HCT116 (cell line): ENCODE measurements at regions not wholly inside any gene's neighbourhood (a gene's known extent, or its start where the extent isn't known, plus 50 kb on each side); places are given as distances from the start of the nearest gene placed in this dataset.

ENCODE experiments used
- ATAC-seq: fragments of 200-7000 bp; cut with Tn5 transposase; 2 replicates; pipeline ENCODE4 v1.9.1; 2020; ENCODE audit warnings: mild to moderate bottlenecking, moderate library complexity
- BruUV-seq: library from RNA; stranded (reverse); fragments of 400-500 nt; replicated peaks from 2 replicates; lab custom pipeline; 2021; lab: Mats Ljungman, UMichigan
- CTCF ChIA-PET: fragments of 300-600 bp; sonication (Branson Sonifier 250); formaldehyde crosslinking; loops from one replicate; lab custom pipeline; 2021; ENCODE audit warnings: antibody characterized with exemption; lab: Charles Lee
- POLR2A ChIA-PET: fragments of 300-600, 350-600 bp; sonication (Branson Sonifier 250); formaldehyde crosslinking; loops from one replicate; lab custom pipeline; 2021; ENCODE audit warnings: antibody characterized with exemption; lab: Charles Lee
- RAD21 ChIA-PET, 2 experiments: fragments of 300-600 bp; sonication (Branson Sonifier 250); formaldehyde crosslinking; loops; one replicate each; lab custom pipeline; 2023; ENCODE audit warnings: low total read pairs in 2 of 2; ENCODE audit not compliant: uncharacterized antibody in 2 of 2, unreplicated experiment in 2 of 2, low non-redundant PET in 1 of 2; lab: Charles Lee
- DNase-seq: peaks from one replicate; pipeline ENCODE4 v3.0.0-alpha.2; 2010; ENCODE audit warnings: low read depth, low spot score
- H2AFZ ChIP-seq: fragments of 200-600 bp; shearing (Covaris generic), sonication (generic); 2 replicates; pipeline ENCODE4 v1.6.1; 2017; ENCODE audit warnings: low read depth, mixed run types, mixed read lengths, antibody characterized with exemption, low read length; ENCODE audit not compliant: poor library complexity, severe bottlenecking
- H3K27ac ChIP-seq: 2 replicates; pipeline ENCODE4 v1.5.1; 2012; ENCODE audit warnings: low read depth, low read length
- H3K27me3 ChIP-seq: fragments of 200-600 bp; sonication (generic); 2 replicates; pipeline ENCODE4 v1.6.1; 2016; ENCODE audit warnings: mixed run types, low read length, mixed read lengths; ENCODE audit not compliant: insufficient read depth
- H3K36me3 ChIP-seq, 2 experiments: fragments of 200-500 bp in 1 of 2; fragments of 200-600 bp in 1 of 2; sonication (Bioruptor generic) in 1 of 2; sonication (generic) in 1 of 2; 2 replicates each; pipeline versions ENCODE4 v1.5.1 to v1.6.1; 2014 to 2016; ENCODE audit warnings: low read length in 2 of 2, inconsistent platforms in 1 of 2, mixed read lengths in 1 of 2, mixed run types in 1 of 2; ENCODE audit not compliant: insufficient read depth in 2 of 2, control insufficient read depth in 1 of 2
- H3K4me1 ChIP-seq, 2 experiments: fragments of 200-600 bp in 1 of 2; sonication (generic) in 1 of 2; 2 replicates each; pipeline versions ENCODE4 v1.5.1 to v1.6.1; 2012 to 2017; ENCODE audit warnings: low read length in 2 of 2, inconsistent platforms in 1 of 2, mild to moderate bottlenecking in 1 of 2, mixed read lengths in 1 of 2, mixed run types in 1 of 2, moderate library complexity in 1 of 2; ENCODE audit not compliant: insufficient read depth in 2 of 2, control insufficient read depth in 1 of 2
- H3K4me2 ChIP-seq: fragments of 200-600 bp; sonication (generic); 2 replicates; pipeline ENCODE4 v1.6.1; 2017; ENCODE audit warnings: mixed run types, low read length, mixed read lengths
- H3K4me3 ChIP-seq, 2 experiments: fragments of 200-600 bp in 1 of 2; sonication (generic) in 1 of 2; replicated peaks in 1 of 2; 2 replicates each; pipeline ENCODE4 v1.5.1; 2011 to 2016; ENCODE audit warnings: low read length in 2 of 2, control low read depth in 1 of 2, low read depth in 1 of 2, mild to moderate bottlenecking in 1 of 2, mixed read lengths in 1 of 2, mixed run types in 1 of 2
- H3K79me2 ChIP-seq: fragments of 200-600 bp; sonication (generic); 2 replicates; pipeline ENCODE4 v1.6.1; 2017; ENCODE audit warnings: mild to moderate bottlenecking, mixed run types, low read length, moderate library complexity, mixed read lengths; ENCODE audit not compliant: insufficient read depth
- H3K9ac ChIP-seq: fragments of 200-600 bp; sonication (generic); 2 replicates; pipeline ENCODE4 v1.6.1; 2016; ENCODE audit warnings: low read length, mixed read lengths
- H3K9me2 ChIP-seq: fragments of 200-600 bp; sonication (generic), shearing (Covaris generic); 2 replicates; pipeline ENCODE4 v1.6.1; 2017; ENCODE audit warnings: mixed run types, mild to moderate bottlenecking, moderate library complexity; ENCODE audit not compliant: insufficient read depth
- H3K9me3 ChIP-seq, 2 experiments: fragments of 200-500 bp in 1 of 2; fragments of 200-600 bp in 1 of 2; sonication (Bioruptor generic) in 1 of 2; sonication (generic) in 1 of 2; 2 replicates each; pipeline ENCODE4 v1.6.1; 2014 to 2017; ENCODE audit warnings: low read length in 2 of 2, mixed read lengths in 2 of 2, inconsistent platforms in 1 of 2, low read depth in 1 of 2, mild to moderate bottlenecking in 1 of 2, mixed run types in 1 of 2, moderate library complexity in 1 of 2; ENCODE audit not compliant: control insufficient read depth in 1 of 2, insufficient read depth in 1 of 2
- H4K20me1 ChIP-seq: fragments of 200-600 bp; sonication (generic), shearing (Covaris generic); 2 replicates; pipeline ENCODE4 v1.6.1; 2017; ENCODE audit warnings: mixed run types, mild to moderate bottlenecking, moderate library complexity; ENCODE audit not compliant: insufficient read depth
- CBX3 ChIP-seq: IDR thresholded peaks from 2 replicates; pipeline ENCODE4 v1.6.1; 2012; ENCODE audit warnings: low read depth
- EGR1 ChIP-seq: IDR thresholded peaks from 2 replicates; pipeline ENCODE4 v1.6.1; 2012; ENCODE audit warnings: low read depth
- EZH2 ChIP-seq: fragments of 200-600 bp; sonication (generic); IDR thresholded peaks from 2 replicates; pipeline ENCODE4 v1.6.1; 2017; ENCODE audit warnings: antibody characterized with exemption, mixed run types
- EZH2phosphoT487 ChIP-seq: fragments of 200-600 bp; IDR thresholded peaks from 2 replicates; pipeline ENCODE4 v1.6.1; 2018; ENCODE audit warnings: antibody characterized with exemption, borderline replicate concordance
- FOSL1 ChIP-seq: IDR thresholded peaks from 2 replicates; pipeline ENCODE4 v1.6.1; 2012; ENCODE audit warnings: low read depth
- JUND ChIP-seq: IDR thresholded peaks from 2 replicates; pipeline ENCODE4 v1.6.1; 2012
- POLR2A ChIP-seq: IDR thresholded peaks from 2 replicates; pipeline ENCODE4 v1.7.0; 2011; ENCODE audit warnings: borderline replicate concordance; ENCODE audit not compliant: insufficient read depth, insufficient read length; ENCODE audit errors: extremely low read depth
- POLR2AphosphoS5 ChIP-seq: IDR thresholded peaks from 2 replicates; pipeline ENCODE4 v1.6.1; 2011; ENCODE audit warnings: mild to moderate bottlenecking, low read depth, low read length, moderate library complexity
- RAD21 ChIP-seq: IDR thresholded peaks from 2 replicates; pipeline ENCODE4 v1.6.1; 2012; ENCODE audit warnings: low read depth, mild to moderate bottlenecking
- REST ChIP-seq: IDR thresholded peaks from 2 replicates; pipeline ENCODE4 v1.6.1; 2012; ENCODE audit warnings: low read depth
- SP1 ChIP-seq: IDR thresholded peaks from 2 replicates; pipeline ENCODE4 v1.6.1; 2012; ENCODE audit warnings: low read depth
- SRF ChIP-seq: IDR thresholded peaks from 2 replicates; pipeline ENCODE4 v1.6.1; 2012; ENCODE audit warnings: low read depth
- TCF7L2 ChIP-seq: IDR thresholded peaks from 2 replicates; pipeline ENCODE4 v1.7.0; 2011; ENCODE audit warnings: borderline replicate concordance, inconsistent platforms; ENCODE audit not compliant: insufficient read depth, insufficient read length; ENCODE audit errors: extremely low read depth
- YY1 ChIP-seq: IDR thresholded peaks from 2 replicates; pipeline ENCODE4 v1.6.1; 2011; ENCODE audit warnings: low read length, low read depth, moderate library complexity, mild to moderate bottlenecking; ENCODE audit not compliant: insufficient replicate concordance; ENCODE audit errors: extremely low read depth
- ZNF274 ChIP-seq: fragments of 200-500 bp; sonication (Bioruptor generic); IDR thresholded peaks from 2 replicates; pipeline ENCODE4 v1.6.1; 2014; ENCODE audit warnings: mild to moderate bottlenecking, low read depth, low read length, inconsistent platforms
- intact Hi-C: fragments of 100-400 bp; cut with micrococcal nuclease; formaldehyde crosslinking; loops from 2 replicates; pipeline ENCODE4 v1.10.0; 2022
- TF ChIP-seq, protein P1 (sequence below), 3 experiments: fragments of 200-600 bp in 1 of 3; sonication (generic) in 1 of 3; IDR thresholded peaks in 2 of 3; conservative IDR thresholded peaks in 1 of 3; 2 replicates each; pipeline ENCODE4 v1.5.1; 2012 to 2017; ENCODE audit warnings: low read depth in 2 of 3, low read length in 2 of 3, antibody characterized with exemption in 1 of 3, borderline replicate concordance in 1 of 3, control low read depth in 1 of 3, mild to moderate bottlenecking in 1 of 3, mixed read lengths in 1 of 3, mixed run types in 1 of 3, moderate library complexity in 1 of 3; ENCODE audit not compliant: insufficient read depth in 1 of 3
- TF ChIP-seq, protein P2 (sequence below): IDR thresholded peaks from 2 replicates; pipeline ENCODE4 v1.6.1; 2012

GRCh38 chr18:38307914-38308313 lies 742.3 kb upstream of the CELF4 start:
- ChIA-PET POLR2A (no interaction called here), CTCF (no interaction called here), RAD21 (no interaction called here)
- Histone ChIP-seq H3K27me3 (no peaks in the 10 kb centered on the region), H3K4me1 (no peaks in the 10 kb centered on the region), H3K36me3 (no peaks in the 10 kb centered on the region), H3K27ac (no peak overlapping the region), H3K9me2 (no peaks in the 10 kb centered on the region), H2AFZ (no peak overlapping the region), H3K4me3 (no peak overlapping the region), H3K9me3 (peaks cover 0 to 19% of the 10 kb centered on the region in 2 experiments; a peak in 3 of 4 replicates), H3K9ac (no peak overlapping the region), H4K20me1 (no peaks in the 10 kb centered on the region), H3K4me2 (no peak overlapping the region), H3K79me2 (no peaks in the 10 kb centered on the region)
- no TSS peak for BruUV-seq
- intact Hi-C loops = no loop called here
- ATAC-seq = no peak
- TF ChIP-seq YY1 (no peak), FOSL1 (no peak)
- TF ChIP-seq, protein P1, sequence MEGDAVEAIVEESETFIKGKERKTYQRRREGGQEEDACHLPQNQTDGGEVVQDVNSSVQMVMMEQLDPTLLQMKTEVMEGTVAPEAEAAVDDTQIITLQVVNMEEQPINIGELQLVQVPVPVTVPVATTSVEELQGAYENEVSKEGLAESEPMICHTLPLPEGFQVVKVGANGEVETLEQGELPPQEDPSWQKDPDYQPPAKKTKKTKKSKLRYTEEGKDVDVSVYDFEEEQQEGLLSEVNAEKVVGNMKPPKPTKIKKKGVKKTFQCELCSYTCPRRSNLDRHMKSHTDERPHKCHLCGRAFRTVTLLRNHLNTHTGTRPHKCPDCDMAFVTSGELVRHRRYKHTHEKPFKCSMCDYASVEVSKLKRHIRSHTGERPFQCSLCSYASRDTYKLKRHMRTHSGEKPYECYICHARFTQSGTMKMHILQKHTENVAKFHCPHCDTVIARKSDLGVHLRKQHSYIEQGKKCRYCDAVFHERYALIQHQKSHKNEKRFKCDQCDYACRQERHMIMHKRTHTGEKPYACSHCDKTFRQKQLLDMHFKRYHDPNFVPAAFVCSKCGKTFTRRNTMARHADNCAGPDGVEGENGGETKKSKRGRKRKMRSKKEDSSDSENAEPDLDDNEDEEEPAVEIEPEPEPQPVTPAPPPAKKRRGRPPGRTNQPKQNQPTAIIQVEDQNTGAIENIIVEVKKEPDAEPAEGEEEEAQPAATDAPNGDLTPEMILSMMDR (IDR thresholded peaks at IDR 0.05 in 2 of 3, conservative IDR thresholded peaks at IDR 0.05 in 1 of 3; ENCODE audit: borderline replicate concordance in 1 of 3, insufficient read depth in 1 of 3, low read depth in 2 of 3, low read length in 2 of 3) = no peak
- no peak for DNase-seq

DNA sequence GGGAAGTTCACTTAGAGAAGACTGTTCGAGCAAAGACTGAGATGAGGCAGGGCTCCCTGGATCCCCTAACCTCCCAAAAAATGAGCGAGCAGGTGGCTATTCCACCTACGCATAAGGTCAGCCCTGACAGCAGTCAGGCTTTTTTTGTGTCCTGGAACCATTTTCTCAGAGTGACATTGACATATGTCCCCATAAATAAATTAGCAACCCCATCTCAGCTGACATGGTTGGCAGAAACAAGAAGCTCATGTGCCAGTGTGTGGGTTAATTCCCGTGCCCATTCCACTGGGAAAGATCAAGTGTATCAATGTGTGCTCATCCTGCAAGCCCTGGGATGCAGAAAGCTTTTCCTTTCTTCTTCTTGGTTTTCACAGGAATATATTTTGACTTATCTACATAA lies 740.4 kb upstream of the CELF4 start:
- Histone ChIP-seq H3K9me3 (peaks cover 0 to 22% of the 10 kb centered on the region in 2 experiments; a peak in 3 of 4 replicates), H3K27ac (no peak overlapping the region), H3K9me2 (no peaks in the 10 kb centered on the region), H3K9ac (no peak overlapping the region), H2AFZ (no peak overlapping the region), H3K4me3 (no peak overlapping the region), H3K4me2 (no peak overlapping the region), H3K36me3 (no peaks in the 10 kb centered on the region), H3K4me1 (no peaks in the 10 kb centered on the region), H3K79me2 (no peaks in the 10 kb centered on the region), H4K20me1 (no peaks in the 10 kb centered on the region), H3K27me3 (no peaks in the 10 kb centered on the region)
- intact Hi-C loops = no loop called here
- ChIA-PET POLR2A (no interaction called here), CTCF (no interaction called here), RAD21 (no interaction called here)
- DNase-seq (no peak), ATAC-seq (no peak)
- no TSS peak for BruUV-seq
- TF ChIP-seq EGR1 (no peak), EZH2phosphoT487 (no peak), SRF (no peak), YY1 (no peak), JUND (no peak), EZH2 (no peak), POLR2AphosphoS5 (no peak), RAD21 (no peak), CBX3 (no peak), TCF7L2 (no peak), ZNF274 (no peak), FOSL1 (no peak), REST (no peak), POLR2A (no peak), SP1 (no peak)
- TF ChIP-seq, protein P2, sequence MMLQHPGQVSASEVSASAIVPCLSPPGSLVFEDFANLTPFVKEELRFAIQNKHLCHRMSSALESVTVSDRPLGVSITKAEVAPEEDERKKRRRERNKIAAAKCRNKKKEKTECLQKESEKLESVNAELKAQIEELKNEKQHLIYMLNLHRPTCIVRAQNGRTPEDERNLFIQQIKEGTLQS = no peak
